ENCODE measurements at regions not wholly inside any gene's neighbourhood (a gene's known extent, or its start where the extent isn't known, plus 50 kb on each side); places are given as distances from the start of the nearest gene placed in this dataset.

DNA sequence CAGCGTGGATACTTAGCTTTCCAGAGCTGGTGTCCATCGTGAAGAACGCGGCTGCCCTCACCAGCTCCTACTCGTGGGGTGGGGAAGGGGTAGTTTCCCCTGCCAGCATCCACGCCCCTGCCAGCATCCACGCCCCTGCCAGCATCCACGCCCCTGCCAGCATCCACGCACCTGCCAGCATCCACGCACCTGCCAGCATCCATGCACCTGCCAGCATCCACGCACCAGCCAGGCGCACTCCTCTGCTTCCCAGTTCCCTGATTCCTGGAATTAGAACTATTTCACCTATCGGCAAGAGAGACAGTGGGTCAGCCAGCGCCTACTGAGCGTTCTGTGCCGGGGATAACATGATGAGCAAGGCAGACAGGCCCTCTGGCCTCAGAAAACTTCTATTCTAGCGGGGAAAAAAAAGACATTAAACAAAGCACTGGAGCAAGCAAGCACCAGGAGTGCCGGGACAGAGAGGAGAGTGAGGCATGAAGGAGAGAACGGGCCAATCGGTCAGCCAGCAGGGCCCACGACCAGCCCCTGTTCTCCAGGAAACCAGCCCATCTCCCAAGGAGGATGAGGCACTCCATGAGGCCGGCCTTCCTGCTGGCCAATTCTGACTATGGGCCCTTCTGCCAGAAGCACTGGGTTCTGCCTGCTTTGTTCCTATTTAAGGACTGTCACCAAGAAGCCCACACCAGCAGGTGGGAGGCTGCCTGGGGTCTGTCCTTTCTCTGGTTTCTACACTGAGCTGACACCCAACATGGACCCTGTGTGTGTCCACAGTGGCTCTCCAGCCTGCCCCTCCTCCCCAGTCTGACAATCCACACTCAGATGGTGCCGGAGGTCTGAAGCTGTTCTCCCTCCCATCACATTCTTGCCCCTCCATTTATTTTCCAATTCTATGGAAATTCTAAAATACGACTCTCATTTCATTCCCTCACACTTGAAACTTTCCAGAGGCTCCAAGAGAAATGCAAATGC is 78.4 kb upstream of the SALL3 start:
- in situ Hi-C loops (cut with HindIII; ENCODE audit: low sequenced_read_pairs) = no loop called here
- DNase-seq (ENCODE audit: low read depth) = no peak
- TF ChIP-seq, protein P1, sequence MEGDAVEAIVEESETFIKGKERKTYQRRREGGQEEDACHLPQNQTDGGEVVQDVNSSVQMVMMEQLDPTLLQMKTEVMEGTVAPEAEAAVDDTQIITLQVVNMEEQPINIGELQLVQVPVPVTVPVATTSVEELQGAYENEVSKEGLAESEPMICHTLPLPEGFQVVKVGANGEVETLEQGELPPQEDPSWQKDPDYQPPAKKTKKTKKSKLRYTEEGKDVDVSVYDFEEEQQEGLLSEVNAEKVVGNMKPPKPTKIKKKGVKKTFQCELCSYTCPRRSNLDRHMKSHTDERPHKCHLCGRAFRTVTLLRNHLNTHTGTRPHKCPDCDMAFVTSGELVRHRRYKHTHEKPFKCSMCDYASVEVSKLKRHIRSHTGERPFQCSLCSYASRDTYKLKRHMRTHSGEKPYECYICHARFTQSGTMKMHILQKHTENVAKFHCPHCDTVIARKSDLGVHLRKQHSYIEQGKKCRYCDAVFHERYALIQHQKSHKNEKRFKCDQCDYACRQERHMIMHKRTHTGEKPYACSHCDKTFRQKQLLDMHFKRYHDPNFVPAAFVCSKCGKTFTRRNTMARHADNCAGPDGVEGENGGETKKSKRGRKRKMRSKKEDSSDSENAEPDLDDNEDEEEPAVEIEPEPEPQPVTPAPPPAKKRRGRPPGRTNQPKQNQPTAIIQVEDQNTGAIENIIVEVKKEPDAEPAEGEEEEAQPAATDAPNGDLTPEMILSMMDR (IDR thresholded peaks at IDR 0.05; ENCODE audit: low read depth, low read length, missing control alignments) = no peak
- H3K4me3 ChIP-seq (ENCODE audit: low read depth, low read length) = no peak overlapping the region

DNA sequence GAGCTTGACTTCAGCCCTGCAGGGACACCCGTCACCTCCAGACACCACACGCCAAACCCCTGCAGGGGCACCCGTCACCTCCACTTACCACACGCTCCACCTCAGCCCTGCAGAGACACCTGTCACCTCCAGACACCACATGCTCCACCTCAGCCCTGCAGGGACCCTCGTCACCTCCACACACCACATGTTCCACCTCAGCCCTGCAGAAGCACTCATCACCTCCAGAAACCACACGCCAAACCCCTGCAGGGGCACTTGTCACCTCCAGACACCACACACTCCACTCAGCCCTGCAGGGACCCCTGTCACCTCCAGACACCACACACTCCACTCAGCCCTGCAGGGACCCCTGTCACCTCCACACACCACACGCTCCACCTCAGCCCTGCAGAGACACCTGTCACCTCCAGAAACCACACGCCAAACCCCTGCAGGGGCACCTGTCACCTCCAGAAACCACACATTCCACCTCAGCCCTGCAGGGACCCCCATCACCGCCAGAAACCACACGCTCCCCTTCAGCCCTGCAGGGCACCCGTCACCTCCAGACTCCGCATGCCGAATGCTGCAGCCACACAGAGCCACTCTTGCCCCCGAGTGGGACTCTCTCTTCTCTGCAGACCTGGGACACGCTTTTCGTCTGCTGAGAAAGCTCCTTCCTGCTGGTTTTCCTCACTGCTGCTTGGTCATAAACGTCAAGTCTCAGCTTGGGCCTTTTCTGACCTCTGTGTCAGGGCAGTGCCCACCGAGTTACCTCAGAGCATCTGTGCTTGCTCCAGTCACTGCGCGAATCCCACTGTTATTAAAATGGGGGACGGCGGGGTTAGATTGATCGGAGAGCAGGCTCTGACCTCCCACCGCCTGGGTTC is 77.5 kb upstream of the SALL3 start:
- H3K4me3 ChIP-seq (ENCODE audit: low read depth, low read length) = no peak overlapping the region
- in situ Hi-C loops (cut with HindIII; ENCODE audit: low sequenced_read_pairs) = no loop called here
- TF ChIP-seq, protein P1 (IDR thresholded peaks at IDR 0.05; ENCODE audit: low read depth, low read length, missing control alignments) = no peak
- no peak for DNase-seq (ENCODE audit: low read depth)

DNA sequence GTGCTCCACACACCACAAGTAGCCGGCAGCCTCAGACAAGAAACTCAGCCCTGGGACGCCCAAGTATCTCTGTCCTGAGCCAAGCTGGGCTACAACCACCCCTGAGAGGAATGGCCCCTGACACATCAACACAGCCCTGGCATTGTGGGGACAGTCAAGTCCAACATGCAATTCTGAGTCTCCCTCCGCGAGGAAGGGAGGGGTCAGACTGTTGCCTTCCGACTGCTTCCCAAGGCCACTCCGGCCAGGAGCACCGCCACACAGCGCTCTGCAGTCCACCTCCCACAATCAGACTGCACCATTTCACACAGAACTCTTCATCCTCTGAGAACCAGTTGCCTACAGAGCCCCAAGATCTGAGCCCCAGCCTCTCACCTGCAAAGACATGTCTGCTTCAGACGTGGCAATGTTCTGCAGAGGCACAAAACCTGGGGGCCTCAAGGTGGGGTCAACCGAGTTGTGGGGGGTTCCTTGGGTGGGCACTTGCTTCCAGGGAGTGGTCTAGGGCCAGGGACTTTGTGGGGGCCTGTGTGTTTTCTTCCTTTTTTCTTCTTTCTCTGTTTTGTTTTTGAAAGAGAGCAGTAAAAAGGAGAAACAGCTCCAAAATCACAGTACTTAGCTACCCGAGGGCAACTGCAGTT is 76.7 kb upstream of the SALL3 start:
- no peak for DNase-seq (ENCODE audit: low read depth)
- TF ChIP-seq, protein P1 (IDR thresholded peaks at IDR 0.05; ENCODE audit: low read depth, low read length, missing control alignments) = no peak

DNA sequence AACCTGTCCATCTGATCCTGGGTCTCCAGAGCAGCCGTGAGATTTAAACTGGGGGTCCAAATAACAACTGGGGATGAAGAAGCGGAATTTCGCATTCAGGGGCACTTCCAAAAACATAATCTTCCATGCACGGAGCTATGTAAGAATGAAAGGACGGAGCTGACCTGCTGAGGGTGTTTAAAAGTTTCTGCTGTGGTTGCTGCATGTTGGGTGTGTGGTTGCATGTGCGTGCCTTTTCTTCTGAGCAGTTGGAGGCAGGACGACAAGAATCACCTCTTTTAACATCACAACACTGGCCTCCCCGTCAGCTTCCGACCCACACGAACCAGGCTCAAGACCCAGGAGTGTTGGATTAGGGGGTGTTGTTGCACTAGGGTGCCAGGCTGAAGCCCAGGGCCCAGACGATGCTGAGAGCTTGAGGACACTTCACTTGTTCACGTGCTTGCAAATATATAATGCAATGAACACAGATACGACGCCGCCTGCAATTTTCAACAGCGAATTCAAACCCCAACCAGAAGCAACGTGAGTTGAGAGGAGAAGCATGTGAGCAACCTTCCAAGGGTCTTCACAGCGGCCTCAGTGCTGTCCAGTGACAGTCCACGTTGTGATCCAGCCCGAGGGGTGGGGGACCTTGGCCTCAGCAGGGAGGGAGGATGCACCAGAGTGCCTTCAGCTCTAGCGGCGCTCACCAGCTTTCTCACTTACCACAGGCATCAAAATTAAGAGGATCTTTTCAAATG is 76.0 kb upstream of the SALL3 start:
- DNase-seq (ENCODE audit: low read depth) = no peak
- no peak overlapping the region for H3K4me3 ChIP-seq (ENCODE audit: low read depth, low read length)
- TF ChIP-seq, protein P1 (IDR thresholded peaks at IDR 0.05; ENCODE audit: low read depth, low read length, missing control alignments) = no peak
- in situ Hi-C loops (cut with HindIII; ENCODE audit: low sequenced_read_pairs) = no loop called here

More for the DNA sequence above, 76.7 kb upstream of the SALL3 start:
- H3K4me3 ChIP-seq (ENCODE audit: low read depth, low read length) = no peak overlapping the region
- in situ Hi-C loops (cut with HindIII; ENCODE audit: low sequenced_read_pairs) = no loop called here

DNA sequence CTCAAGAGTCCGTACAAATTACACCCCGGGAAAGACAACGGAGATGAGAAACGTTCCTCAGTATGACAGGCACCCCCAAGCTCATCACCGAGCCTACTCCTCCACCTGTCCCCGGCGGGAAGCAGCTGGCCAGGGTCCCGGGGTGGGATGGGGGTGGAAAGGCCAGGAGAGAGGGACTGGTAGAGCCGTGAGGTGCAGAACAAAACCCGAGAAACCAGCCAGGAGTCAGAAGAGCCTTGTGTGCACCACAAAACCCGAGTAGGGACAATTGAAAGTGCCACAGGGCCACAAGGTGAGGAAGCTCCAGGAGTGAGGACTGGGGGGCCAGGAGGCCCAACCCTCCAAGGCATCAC is 75.5 kb upstream of the SALL3 start:
- TF ChIP-seq, protein P1 (IDR thresholded peaks at IDR 0.05; ENCODE audit: low read depth, low read length, missing control alignments) = no peak
- no peak overlapping the region for H3K4me3 ChIP-seq (ENCODE audit: low read depth, low read length)
- in situ Hi-C loops (cut with HindIII; ENCODE audit: low sequenced_read_pairs) = no loop called here
- no peak for DNase-seq (ENCODE audit: low read depth)

All from astrocyte of the cerebellum (primary cell).